CD4-positive, alpha-beta T cell treated with Interleukin-6 for 4 hours (primary cell): ENCODE measurements at regions not wholly inside any gene's neighbourhood (a gene's known extent, or its start where the extent isn't known, plus 50 kb on each side); places are given as distances from the start of the nearest gene placed in this dataset.

Source experiments
- DNase-seq: peaks from one replicate; pipeline ENCODE4 v3.0.0-alpha.2; 2020; ENCODE audit warnings: mixed read lengths

- no peak for DNase-seq
Observed at GRCh38 chr4:11264346-11264745, 164.3 kb downstream of the HS3ST1 start.

GRCh38 chr4:11263208-11263607 is 165.5 kb downstream of the HS3ST1 start:
- no peak for DNase-seq

DNA sequence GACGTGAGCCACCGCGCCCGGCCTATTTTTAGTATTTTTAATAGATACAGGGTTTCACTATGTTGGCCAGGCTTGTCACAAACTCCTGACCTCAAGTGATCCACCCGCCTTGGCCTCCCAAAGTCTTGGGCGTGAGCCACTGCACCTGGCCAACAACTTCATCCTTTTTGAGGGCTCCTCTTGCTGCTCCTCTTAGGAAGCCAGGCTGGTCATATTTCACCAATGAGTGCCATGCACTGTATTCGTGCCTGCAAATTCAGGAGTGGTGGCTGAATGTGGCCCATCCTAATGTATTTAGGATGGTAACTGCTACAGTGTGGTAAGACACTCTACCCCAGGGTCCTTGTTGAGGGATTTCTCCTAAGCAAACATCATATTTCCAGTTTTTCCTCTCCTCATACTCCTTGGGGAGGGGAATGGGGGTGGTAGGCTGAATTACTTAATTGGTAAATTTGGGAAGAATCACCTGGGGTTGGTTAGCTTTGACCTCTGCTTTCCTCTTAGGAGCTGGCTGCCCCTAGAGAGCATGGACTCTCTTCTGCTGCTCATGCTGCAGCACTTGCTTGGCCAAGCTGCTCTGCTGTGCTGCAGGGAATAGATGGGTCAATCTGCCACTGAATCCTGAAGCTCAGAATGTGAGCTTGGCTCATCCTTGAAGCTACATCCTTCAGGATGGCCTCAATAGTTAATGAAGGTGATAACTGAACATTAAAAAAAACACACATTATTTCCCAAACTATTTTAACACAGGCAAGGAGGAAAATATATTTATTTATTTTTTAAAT is 167.4 kb downstream of the HS3ST1 start:
- DNase-seq = no peak

GRCh38 chr4:11259837-11260236 is 168.9 kb downstream of the HS3ST1 start:
- DNase-seq = no peak

DNA sequence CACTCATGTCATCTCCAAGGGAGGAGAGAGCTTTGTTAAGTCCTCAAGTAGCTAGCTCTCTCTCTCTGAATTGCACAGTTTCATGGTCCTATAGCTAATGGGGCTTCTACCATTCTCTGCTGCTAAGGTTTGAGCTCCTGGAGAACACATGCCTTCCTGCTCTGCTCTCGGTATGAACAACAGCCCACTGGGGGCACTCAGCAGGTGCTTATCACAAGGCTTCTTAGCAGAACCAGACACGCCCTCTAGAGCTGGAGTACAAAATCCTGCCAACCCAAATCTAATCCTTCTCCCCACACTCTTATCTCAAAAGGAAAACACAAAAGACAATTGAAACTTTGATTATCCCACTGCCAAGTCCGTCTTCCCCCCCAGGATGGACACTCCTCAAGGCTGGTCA is 176.5 kb downstream of the HS3ST1 start:
- no peak for DNase-seq

DNA sequence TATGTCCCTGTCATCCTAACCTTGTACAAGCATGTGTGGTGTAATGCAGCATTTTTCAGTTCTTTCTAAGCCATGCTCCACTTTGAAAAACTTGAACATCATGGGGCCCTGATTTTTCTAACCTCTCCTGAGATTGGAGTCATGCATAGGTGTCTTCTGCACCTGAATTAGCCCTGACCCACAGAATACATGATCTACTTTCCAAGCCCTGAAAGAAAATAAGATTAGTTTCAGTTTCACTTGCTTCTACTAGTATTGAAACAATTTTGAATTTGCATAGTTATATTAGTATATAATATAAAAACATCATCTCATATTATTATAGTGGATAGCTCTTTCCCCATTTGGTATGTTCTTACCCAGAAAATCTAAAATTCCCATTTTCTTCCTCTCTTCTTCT is 178.2 kb downstream of the HS3ST1 start:
- DNase-seq = no peak

DNA sequence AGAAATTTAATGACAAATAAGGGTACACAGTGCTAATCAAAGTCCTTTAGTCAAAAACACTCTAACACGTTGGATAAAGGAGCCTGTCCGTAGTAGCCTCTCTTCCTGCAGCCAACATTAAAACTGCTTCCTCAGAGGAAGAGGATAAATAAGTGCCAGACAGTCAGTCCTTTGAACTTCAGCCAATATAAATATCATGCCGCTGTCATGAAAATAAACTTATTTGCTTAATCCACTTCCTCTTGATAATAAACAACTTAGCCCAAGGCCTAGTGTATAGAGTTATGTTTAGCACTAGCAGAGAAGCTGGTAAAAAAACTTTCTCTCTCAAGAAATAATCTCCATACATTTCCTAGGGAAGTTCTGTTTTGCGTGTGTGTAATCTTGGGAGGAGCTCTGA is 196.7 kb downstream of the HS3ST1 start:
- no peak for DNase-seq

GRCh38 chr4:11230866-11231265 is 197.8 kb downstream of the HS3ST1 start:
- DNase-seq = no peak

- no peak for DNase-seq
Observed at GRCh38 chr4:11228530-11228929, 200.2 kb downstream of the HS3ST1 start.

DNA sequence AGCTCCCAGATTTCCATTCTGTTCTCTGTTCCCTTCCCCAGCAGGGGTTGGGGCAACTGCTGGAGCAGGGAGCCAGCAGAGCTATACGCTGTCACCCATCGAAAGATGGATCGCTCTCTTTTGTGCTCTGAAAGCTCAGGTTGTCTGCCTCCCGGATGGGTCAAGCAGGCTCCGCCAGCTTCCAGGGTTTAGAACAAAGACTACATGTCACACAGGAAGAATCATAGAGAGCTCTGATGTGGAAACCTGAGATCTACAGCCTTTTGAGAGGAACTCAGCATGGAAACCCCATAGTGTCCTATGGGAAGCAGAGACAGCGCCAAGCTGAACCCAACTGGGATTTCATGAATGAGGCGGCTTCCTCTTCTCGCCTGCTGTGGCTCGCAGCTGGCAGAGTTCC is 205.4 kb downstream of the HS3ST1 start:
- no peak for DNase-seq

- DNase-seq = no peak
Observed at GRCh38 chr4:11218692-11219091, 210.0 kb downstream of the HS3ST1 start.

DNA sequence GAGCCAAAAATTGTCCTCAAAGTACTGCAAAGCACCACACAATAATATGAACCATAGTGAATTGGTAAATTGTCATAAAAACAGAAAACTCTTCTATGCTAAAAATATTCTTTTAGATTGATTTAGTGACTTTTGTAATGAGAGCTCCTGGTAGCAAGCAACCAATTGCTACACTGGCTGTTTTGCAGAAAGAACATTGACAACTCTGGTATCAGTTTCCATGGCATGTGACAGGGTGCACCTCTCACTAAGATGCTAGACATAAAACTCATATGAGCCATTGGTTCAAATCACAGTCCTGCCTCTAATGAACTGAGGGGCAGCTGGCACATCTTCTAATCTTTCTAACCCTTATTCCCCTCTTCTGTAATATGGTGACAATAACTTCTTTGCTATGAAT is 212.2 kb downstream of the HS3ST1 start:
- no peak for DNase-seq

- DNase-seq = no peak
Observed at GRCh38 chr4:11214281-11214680, 214.4 kb downstream of the HS3ST1 start.

- DNase-seq = no peak
Observed at GRCh38 chr4:11209826-11210225, 218.9 kb downstream of the HS3ST1 start.

DNA sequence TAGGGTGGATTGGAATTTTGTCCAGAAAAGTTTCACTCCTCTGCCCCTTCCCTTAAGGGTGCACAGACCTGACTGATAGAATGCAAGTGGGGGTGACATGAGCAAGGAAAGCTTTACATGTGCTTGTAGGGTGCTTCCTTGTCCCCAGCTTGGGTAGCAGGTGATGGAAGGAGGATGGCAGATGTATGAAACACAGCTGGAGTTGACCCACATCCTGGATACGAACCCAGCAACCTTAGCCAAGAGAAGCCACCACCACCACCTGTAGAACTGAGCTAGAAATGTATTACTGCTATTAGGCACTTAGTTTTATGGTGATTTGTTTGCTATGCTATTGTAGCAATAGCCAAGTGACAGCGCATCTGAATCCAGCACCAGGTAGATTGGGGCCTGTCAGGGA is 227.4 kb downstream of the HS3ST1 start:
- no peak for DNase-seq

- no peak for DNase-seq
Observed at GRCh38 chr4:11198516-11199305, 230.0 kb downstream of the HS3ST1 start.

DNA sequence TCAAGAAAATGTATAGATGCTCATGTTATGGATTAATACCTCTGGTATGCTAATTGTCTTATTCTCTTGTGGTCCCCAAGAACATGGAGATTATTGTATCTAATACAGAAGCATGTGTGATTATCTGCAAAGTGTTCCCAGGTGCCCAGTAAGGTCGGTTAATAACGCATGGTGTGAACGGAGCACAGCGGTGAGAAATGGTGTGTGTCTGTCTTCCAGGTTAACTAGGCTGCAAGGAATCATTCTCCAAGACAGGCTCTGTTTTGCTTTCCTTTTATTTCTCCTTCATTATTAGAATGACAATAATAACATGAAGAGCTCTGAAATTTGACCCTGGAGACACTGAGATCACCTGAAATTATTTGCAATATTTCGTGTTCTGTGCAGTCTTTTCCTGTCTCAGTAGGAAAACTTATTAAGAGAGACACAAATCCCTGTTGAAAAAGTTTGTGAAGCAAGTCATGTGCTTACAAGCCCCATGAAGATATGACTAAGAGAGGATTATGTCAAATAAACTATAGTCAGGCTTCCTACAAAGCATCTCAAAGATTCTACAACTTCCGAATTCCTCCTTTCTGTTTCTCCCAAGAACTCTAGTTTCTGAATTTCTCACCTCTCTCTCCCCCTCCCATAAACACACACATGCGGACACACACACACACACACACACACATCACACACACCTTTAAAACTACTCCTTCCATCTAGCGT is 230.9 kb downstream of the HS3ST1 start:
- no peak for DNase-seq

DNA sequence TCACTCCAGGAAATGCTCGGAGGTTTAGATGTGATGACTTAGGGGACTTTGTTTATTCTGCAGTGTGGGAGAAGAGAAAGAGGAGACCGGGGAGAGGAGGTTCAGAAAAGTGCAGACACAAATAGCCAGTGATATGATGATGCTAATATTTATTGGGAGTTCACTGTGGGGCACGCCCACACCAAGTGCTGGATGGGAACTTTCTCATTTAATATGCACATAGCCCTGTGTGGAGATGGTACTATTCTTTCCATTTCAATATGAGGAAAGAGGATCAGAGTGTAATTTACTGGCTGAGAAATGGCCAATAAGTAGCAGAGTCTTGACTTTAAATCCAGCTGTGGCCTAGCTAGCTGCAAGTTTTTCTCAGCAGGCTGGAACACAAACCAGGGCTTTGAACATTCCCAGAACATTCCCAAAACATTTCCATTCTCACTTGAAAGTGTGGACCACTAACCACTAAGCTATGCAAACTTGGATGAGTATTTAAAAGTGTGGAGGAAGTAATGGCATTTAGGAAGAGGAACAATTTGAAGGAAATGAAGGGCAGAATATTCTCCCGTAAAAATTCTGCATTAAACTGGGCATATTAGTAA is 231.7 kb downstream of the HS3ST1 start:
- DNase-seq = no peak

DNA sequence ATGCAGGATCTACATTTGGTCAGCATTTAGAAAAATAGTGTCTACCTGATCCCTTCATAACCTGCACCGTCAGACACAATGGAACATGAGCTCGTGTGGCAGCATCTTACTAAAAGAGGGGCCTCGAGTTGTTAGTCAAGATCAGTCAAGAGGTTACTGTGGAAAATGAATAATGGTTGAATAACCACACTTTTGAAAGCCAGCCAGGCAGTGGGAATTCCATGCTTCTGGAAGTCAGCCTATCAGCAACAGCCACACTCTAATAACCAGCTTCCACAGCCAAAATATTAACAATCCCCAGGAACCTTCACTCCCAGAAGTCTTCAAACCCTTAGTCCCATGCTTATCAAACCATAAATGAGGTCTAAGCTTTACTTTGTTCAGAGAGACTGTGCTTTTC is 234.3 kb downstream of the HS3ST1 start:
- no peak for DNase-seq

GRCh38 chr4:11189756-11190155 is 238.9 kb downstream of the HS3ST1 start:
- no peak for DNase-seq

GRCh38 chr4:11183356-11183740 is 245.3 kb downstream of the HS3ST1 start:
- no peak for DNase-seq

- DNase-seq = no peak
Observed at GRCh38 chr4:11182586-11183355, 245.9 kb downstream of the HS3ST1 start.

GRCh38 chr4:11182031-11182430 is 246.7 kb downstream of the HS3ST1 start:
- no peak for DNase-seq
